ENCODE measurements at regions not wholly inside any gene's neighbourhood (a gene's known extent, or its start where the extent isn't known, plus 50 kb on each side); places are given as distances from the start of the nearest gene placed in this dataset.

DNA sequence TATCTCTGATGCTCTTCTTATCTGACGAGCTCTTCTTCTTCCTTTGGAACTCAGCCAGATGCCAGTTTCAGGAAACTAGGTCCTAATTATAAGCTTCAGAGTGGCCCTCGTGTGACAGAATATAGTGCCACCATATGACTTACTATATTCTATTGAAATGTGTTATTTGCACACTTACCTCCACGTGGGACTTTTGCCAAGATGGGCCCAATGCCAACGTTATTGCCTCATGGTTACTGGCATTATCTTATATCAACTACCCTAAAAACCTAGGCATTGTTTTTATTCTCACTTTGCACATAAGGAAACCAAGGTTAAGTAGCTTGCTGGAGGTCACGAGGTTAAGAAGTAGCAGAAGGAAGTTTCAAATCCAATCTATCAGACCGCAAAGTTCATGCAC, 71.3 kb upstream of the SLCO3A1 start:
- TF ChIP-seq EZH2 (IDR thresholded peaks at IDR 0.05; ENCODE audit: insufficient read depth, poor library complexity, severe bottlenecking) = no peak
- no peak for TF ChIP-seq EZH2phosphoT487 (IDR thresholded peaks at IDR 0.05; ENCODE audit: insufficient read depth, low read depth)
